CD8-positive, alpha-beta memory T cell (primary cell): ENCODE measurements at regions not wholly inside any gene's neighbourhood (a gene's known extent, or its start where the extent isn't known, plus 50 kb on each side); places are given as distances from the start of the nearest gene placed in this dataset.

ENCODE experiments used
- CTCF ChIA-PET: fragments of 350-600 bp; sonication (Branson Sonifier 250); formaldehyde crosslinking; loops from one replicate; lab custom pipeline; 2021; ENCODE audit warnings: antibody characterized with exemption; lab: Charles Lee
- POLR2A ChIA-PET: fragments of 350-600 bp; sonication (Branson Sonifier 250); formaldehyde crosslinking; loops from one replicate; lab custom pipeline; 2021; ENCODE audit warnings: antibody characterized with exemption; lab: Charles Lee
- DNase-seq, 5 donors: peaks; one replicate each; pipeline versions ENCODE4 v3.0.0 to v3.0.0-alpha.2; 2020 to 2022; ENCODE audit warnings: mixed read lengths in 1 of 5
- H3K27ac ChIP-seq: one replicate; pipeline ENCODE4 v1.7.0; 2013; ENCODE audit warnings: low read depth, mild to moderate bottlenecking, low read length, moderate library complexity
- H3K27me3 ChIP-seq: 2 replicates; pipeline ENCODE4 v1.7.0; 2013; ENCODE audit warnings: low read length, mild to moderate bottlenecking; ENCODE audit not compliant: insufficient read depth, poor library complexity, severe bottlenecking
- H3K36me3 ChIP-seq: 2 replicates; pipeline ENCODE4 v1.7.0; 2013; ENCODE audit warnings: mild to moderate bottlenecking, low read length, moderate library complexity; ENCODE audit not compliant: insufficient read depth
- H3K4me1 ChIP-seq: 2 replicates; pipeline ENCODE4 v1.7.0; 2013; ENCODE audit warnings: mild to moderate bottlenecking, low read length, moderate library complexity; ENCODE audit not compliant: insufficient read depth
- H3K4me3 ChIP-seq: 2 replicates; pipeline ENCODE4 v1.7.0; 2013; ENCODE audit warnings: mild to moderate bottlenecking, low read length
- H3K9me3 ChIP-seq: 2 replicates; pipeline ENCODE4 v1.7.0; 2013; ENCODE audit warnings: mild to moderate bottlenecking, low read length
- H3K27ac Mint-ChIP-seq, 8 donors: one replicate each; pipeline ENCODE4 v1.8.0; 2020 to 2021; ENCODE audit warnings: mixed read lengths in 8 of 8, mild to moderate bottlenecking in 6 of 8, inconsistent platforms in 3 of 8, moderate library complexity in 3 of 8
- H3K27me3 Mint-ChIP-seq, 2 donors: one replicate each; pipeline ENCODE4 v1.8.0; 2020 to 2021; ENCODE audit warnings: mixed read lengths in 2 of 2, mild to moderate bottlenecking in 1 of 2, moderate library complexity in 1 of 2
- H3K36me3 Mint-ChIP-seq, 3 donors: one replicate each; pipeline ENCODE4 v1.8.0; 2020 to 2021; ENCODE audit warnings: mixed read lengths in 3 of 3, inconsistent platforms in 1 of 3, mild to moderate bottlenecking in 1 of 3
- H3K4me1 Mint-ChIP-seq, 3 donors: one replicate each; pipeline ENCODE4 v1.8.0; 2020 to 2021; ENCODE audit warnings: mixed read lengths in 3 of 3, inconsistent platforms in 1 of 3, mild to moderate bottlenecking in 1 of 3
- H3K4me3 Mint-ChIP-seq, 7 donors: one replicate each; pipeline ENCODE4 v1.8.0; 2020 to 2021; ENCODE audit warnings: mixed read lengths in 7 of 7, mild to moderate bottlenecking in 6 of 7, moderate library complexity in 4 of 7, inconsistent platforms in 2 of 7
- H3K9me3 Mint-ChIP-seq, 5 donors: one replicate each; pipeline ENCODE4 v1.8.0; 2020 to 2022; ENCODE audit warnings: mixed read lengths in 5 of 5, mild to moderate bottlenecking in 3 of 5, moderate library complexity in 2 of 5, inconsistent platforms in 1 of 5

DNA sequence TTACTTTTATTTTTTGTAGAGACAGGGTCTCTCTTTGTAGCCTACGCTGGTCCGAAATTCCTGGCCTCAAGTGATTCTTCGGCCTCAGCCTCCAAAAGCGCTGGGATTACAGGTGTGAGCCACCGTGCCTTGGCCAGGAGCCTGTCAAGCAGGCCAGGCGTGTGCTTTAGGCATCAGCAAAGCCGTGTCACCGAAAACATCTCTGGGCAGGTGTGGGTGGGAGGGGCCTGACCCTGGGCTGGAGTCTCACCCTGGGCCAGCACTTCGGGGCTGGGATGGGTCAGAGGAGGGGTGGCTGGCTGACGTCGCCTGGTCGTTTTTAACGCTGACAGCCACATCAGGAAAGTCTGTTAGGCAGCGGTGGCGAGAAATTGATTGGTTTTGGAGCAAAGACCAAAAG is 80.9 kb downstream of the UNCX start:
- no peaks in the 10 kb centered on the region for H3K9me3 Mint-ChIP-seq
- no peak overlapping the region for H3K4me3 ChIP-seq
- ChIA-PET POLR2A (no interaction called here), CTCF (no interaction called here)
- H3K36me3 Mint-ChIP-seq, result no peaks in the 10 kb centered on the region
- no peaks in the 10 kb centered on the region for H3K9me3 ChIP-seq
- no peak for DNase-seq
- H3K27ac ChIP-seq, result no peak overlapping the region
- no peaks in the 10 kb centered on the region for H3K27me3 ChIP-seq
- peaks cover 2 to 5% of the 10 kb centered on the region in 2 donors for H3K27me3 Mint-ChIP-seq
- H3K36me3 ChIP-seq, result no peaks in the 10 kb centered on the region
- H3K27ac Mint-ChIP-seq, result no peak overlapping the region
- no peaks in the 10 kb centered on the region for H3K4me1 Mint-ChIP-seq
- no peaks in the 10 kb centered on the region for H3K4me1 ChIP-seq
- H3K4me3 Mint-ChIP-seq, result no peak overlapping the region

DNA sequence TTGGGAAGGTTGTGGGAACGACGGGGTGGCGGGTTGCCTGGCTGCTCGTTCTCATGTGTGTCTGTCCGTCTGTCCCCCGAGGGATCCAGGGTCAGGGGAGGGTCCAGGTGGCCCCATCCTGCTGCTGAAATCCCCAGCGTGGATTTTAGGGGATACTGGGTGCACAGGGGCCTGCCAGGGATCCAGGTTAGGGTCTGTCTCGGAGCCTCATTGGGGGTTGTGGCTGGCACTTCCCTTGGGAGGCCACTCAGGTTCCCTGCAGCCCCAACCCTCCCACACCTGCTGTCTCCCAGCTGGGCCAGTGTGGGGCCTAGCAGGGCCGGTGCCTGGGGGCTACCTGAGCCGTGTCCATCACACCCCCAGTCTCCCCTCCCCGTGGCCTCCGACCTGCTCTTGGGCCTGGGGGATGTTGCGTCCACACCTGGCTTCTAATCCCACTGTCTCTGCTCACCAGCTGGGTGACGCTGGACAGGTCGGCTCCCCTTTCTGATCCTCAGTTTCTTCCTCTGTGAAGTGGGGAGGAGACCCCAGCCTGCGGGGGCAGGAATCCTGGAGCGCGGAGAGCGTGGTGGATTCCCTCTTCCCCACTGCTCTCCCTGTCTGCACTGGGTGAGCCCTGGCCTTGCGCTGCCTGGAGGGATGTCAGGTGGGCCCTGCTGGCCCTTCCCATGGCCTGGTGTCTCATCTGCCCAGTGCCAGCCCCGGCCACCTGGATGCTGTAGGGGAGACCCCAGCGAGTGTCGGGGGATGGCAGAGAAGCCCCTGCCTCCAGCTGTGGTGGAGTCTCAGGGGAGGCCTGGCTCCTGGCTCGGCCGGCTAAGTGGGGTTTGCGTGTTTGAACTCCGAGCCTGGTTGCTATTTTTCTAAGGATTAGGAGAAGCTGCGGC is 81.6 kb downstream of the UNCX start:
- Mint-ChIP-seq H3K4me3 (no peak overlapping the region), H3K36me3 (no peaks in the 10 kb centered on the region), H3K27ac (no peak overlapping the region), H3K9me3 (no peaks in the 10 kb centered on the region), H3K4me1 (no peaks in the 10 kb centered on the region), H3K27me3 (peaks cover 2 to 5% of the 10 kb centered on the region in 2 donors)
- ChIA-PET POLR2A (no interaction called here), CTCF (no interaction called here)
- Histone ChIP-seq H3K36me3 (no peaks in the 10 kb centered on the region), H3K4me3 (no peak overlapping the region), H3K27ac (no peak overlapping the region), H3K4me1 (no peaks in the 10 kb centered on the region), H3K9me3 (no peaks in the 10 kb centered on the region), H3K27me3 (no peaks in the 10 kb centered on the region)
- peak in 1 of 5 donors; percentile 27 for DNase-seq

DNA sequence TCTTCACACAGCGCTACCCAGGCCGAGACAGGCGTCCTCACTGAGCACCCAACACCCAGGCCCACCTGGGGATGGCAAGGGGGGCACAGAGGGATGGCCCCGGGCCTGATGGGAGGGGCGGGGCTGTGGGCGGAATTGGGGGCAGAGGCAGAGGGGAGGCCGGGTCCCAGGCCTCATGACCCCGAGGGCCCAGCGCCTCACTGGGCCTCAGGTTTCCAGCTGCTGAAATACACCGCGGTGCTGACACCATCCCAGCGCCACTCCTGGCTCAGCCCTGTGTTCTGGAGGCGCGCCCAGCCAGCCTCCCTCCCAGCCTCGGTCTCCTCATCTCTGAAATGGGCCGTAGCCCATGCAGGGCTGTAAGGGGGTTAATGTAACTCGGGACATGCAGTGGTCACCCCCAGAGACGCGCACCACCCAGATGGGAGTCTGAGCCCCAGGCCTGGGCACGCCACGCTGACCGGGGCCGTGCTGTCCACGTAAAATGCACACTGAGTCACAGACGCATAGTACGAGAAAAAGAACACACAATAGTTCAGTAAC is 82.3 kb downstream of the UNCX start:
- CTCF ChIA-PET, result no interaction called here

DNA sequence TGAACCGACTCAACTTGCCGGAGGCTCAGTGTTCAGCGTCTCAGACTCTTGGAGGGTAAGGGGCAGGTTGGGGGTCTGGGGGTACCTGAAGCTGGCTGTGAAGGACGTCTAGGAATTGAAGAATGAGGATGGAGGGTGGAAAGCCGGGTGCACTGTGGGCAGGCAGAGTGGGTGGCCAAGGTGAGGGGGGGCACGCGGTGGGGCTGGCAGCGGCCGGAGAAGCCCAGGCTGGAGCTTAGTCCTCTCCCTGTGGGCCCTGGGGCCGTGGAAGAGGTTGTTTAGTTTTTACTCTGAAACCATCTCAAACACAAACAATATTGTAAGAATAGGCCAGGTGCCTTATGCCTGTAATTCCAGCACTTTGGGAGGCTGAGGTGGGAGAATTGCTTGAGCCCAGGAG is 83.4 kb downstream of the UNCX start:
- Mint-ChIP-seq H3K9me3 (no peaks in the 10 kb centered on the region), H3K4me3 (no peak overlapping the region), H3K36me3 (no peaks in the 10 kb centered on the region), H3K27me3 (peaks cover 2 to 5% of the 10 kb centered on the region in 2 donors), H3K4me1 (no peaks in the 10 kb centered on the region), H3K27ac (no peak overlapping the region)
- Histone ChIP-seq H3K27me3 (no peaks in the 10 kb centered on the region), H3K4me1 (no peaks in the 10 kb centered on the region), H3K36me3 (no peaks in the 10 kb centered on the region), H3K4me3 (no peak overlapping the region), H3K27ac (no peak overlapping the region), H3K9me3 (no peaks in the 10 kb centered on the region)
- peak in 1 of 5 donors; percentile 44 for DNase-seq
- CTCF ChIA-PET, result interaction anchor here (0.8 kb wide), 1 partner anchor 1179 kb away, joined by 4 read pairs; no protein-coding TSS in a partner anchor
- POLR2A ChIA-PET, result no interaction called here

More for the DNA sequence above, 82.3 kb downstream of the UNCX start:
- H3K27me3 ChIP-seq, result no peaks in the 10 kb centered on the region
- Mint-ChIP-seq H3K4me3 (no peak overlapping the region), H3K4me1 (no peaks in the 10 kb centered on the region), H3K9me3 (no peaks in the 10 kb centered on the region), H3K27me3 (peaks cover 2 to 5% of the 10 kb centered on the region in 2 donors), H3K36me3 (no peaks in the 10 kb centered on the region), H3K27ac (no peak overlapping the region)
- no peaks in the 10 kb centered on the region for H3K4me1 ChIP-seq
- DNase-seq, result peak in 1 of 5 donors; percentile 38
- no peaks in the 10 kb centered on the region for H3K36me3 ChIP-seq
- no peaks in the 10 kb centered on the region for H3K9me3 ChIP-seq
- no peak overlapping the region for H3K4me3 ChIP-seq
- POLR2A ChIA-PET, result no interaction called here
- no peak overlapping the region for H3K27ac ChIP-seq

DNA sequence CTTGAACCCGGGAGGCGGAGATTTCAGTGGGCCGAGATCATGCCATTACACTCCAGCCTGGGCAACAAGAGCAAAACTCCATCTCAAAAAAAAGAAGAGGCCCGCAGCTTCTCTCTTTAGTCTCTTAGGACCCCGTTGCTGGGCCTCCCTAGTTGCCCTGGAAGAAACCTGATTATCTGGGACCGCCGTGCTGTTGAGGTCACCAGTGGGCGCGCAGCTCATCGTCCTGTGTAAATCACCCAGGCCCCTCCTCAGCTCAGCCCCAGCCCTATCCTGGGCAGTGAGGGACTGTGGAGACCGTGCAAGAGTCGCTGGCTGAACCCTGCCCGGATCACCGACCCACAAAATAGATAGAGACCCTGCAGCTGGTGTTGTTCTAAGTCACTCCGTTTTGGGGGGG is 85.0 kb downstream of the UNCX start:
- Histone ChIP-seq H3K27ac (no peak overlapping the region), H3K9me3 (no peaks in the 10 kb centered on the region), H3K27me3 (no peaks in the 10 kb centered on the region), H3K4me3 (no peak overlapping the region), H3K36me3 (no peaks in the 10 kb centered on the region), H3K4me1 (no peaks in the 10 kb centered on the region)
- ChIA-PET CTCF (no interaction called here), POLR2A (no interaction called here)
- peak in 1 of 5 donors; percentile 19 for DNase-seq
- H3K4me1 Mint-ChIP-seq, result no peaks in the 10 kb centered on the region
- H3K9me3 Mint-ChIP-seq, result no peaks in the 10 kb centered on the region
- H3K27me3 Mint-ChIP-seq, result peaks cover 2 to 5% of the 10 kb centered on the region in 2 donors
- no peaks in the 10 kb centered on the region for H3K36me3 Mint-ChIP-seq
- no peak overlapping the region for H3K27ac Mint-ChIP-seq
- H3K4me3 Mint-ChIP-seq, result no peak overlapping the region

DNA sequence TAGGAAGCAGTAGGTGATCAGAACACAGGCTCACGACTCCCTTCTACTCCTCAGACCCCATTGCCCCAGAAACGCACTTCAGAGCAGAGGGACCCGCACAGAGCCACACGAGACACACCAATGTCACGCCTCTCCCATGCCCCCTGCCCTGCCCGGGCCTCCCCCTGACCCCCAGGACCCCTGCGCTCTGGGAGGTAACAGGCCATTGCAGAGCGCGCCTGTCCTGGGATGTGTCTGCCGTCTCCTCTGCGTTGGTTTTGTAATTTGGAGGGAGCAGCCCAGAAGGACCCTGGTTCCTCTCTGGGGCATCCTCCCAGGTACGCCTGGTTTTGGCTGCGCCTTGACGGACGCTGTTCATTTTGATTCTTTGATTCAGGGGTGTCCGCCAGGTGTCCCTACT is 85.4 kb downstream of the UNCX start:
- no peak for DNase-seq
- H3K27me3 Mint-ChIP-seq, result peaks cover 0 to 5% of the 10 kb centered on the region in 2 donors
- H3K27ac Mint-ChIP-seq, result no peak overlapping the region
- ChIA-PET CTCF (no interaction called here), POLR2A (no interaction called here)
- H3K9me3 Mint-ChIP-seq, result no peaks in the 10 kb centered on the region
- no peak overlapping the region for H3K4me3 Mint-ChIP-seq
- Histone ChIP-seq H3K9me3 (no peaks in the 10 kb centered on the region), H3K4me3 (no peak overlapping the region), H3K27ac (no peak overlapping the region), H3K4me1 (no peaks in the 10 kb centered on the region), H3K27me3 (no peaks in the 10 kb centered on the region), H3K36me3 (no peaks in the 10 kb centered on the region)
- no peaks in the 10 kb centered on the region for H3K4me1 Mint-ChIP-seq
- no peaks in the 10 kb centered on the region for H3K36me3 Mint-ChIP-seq

DNA sequence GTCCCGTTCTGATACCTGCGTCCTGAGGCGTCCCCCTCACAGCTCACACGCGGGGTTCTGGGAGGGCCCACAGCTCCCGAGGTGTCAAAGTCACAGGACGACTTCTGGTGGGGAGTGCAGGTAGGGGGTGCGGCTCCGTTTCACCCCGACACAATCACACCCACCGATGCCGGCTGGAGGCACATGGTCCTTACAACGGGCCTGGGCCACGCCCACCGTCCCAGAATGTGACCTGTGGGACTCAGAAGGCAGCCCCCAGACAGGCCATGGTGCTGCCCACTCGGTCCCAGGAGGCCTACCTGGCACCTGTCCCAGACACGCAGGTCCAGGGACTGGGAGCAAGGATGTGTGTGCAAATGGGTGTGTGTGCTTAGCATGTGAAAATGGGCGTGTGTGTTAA is 86.0 kb downstream of the UNCX start:
- Histone ChIP-seq H3K27me3 (no peaks in the 10 kb centered on the region), H3K9me3 (no peaks in the 10 kb centered on the region), H3K36me3 (no peaks in the 10 kb centered on the region), H3K27ac (no peak overlapping the region), H3K4me3 (no peak overlapping the region), H3K4me1 (no peaks in the 10 kb centered on the region)
- H3K4me3 Mint-ChIP-seq, result no peak overlapping the region
- no peaks in the 10 kb centered on the region for H3K36me3 Mint-ChIP-seq
- no peak for DNase-seq
- ChIA-PET POLR2A (no interaction called here), CTCF (no interaction called here)
- H3K27me3 Mint-ChIP-seq, result peaks cover 0 to 8% of the 10 kb centered on the region in 2 donors
- H3K4me1 Mint-ChIP-seq, result no peaks in the 10 kb centered on the region
- H3K27ac Mint-ChIP-seq, result peak overlapping the region in 1 of 8 donors; percentile 88
- H3K9me3 Mint-ChIP-seq, result no peaks in the 10 kb centered on the region

- Histone ChIP-seq H3K27me3 (no peaks in the 10 kb centered on the region), H3K9me3 (no peaks in the 10 kb centered on the region), H3K36me3 (no peaks in the 10 kb centered on the region), H3K4me1 (no peaks in the 10 kb centered on the region), H3K27ac (no peak overlapping the region), H3K4me3 (no peak overlapping the region)
- Mint-ChIP-seq H3K27ac (no peak overlapping the region), H3K36me3 (no peaks in the 10 kb centered on the region), H3K4me3 (no peak overlapping the region), H3K9me3 (no peaks in the 10 kb centered on the region), H3K4me1 (no peaks in the 10 kb centered on the region), H3K27me3 (peaks cover under 1 to 15% of the 10 kb centered on the region in 2 donors)
- CTCF ChIA-PET, result no interaction called here
- no peak for DNase-seq
- POLR2A ChIA-PET, result no interaction called here
Measured at GRCh38 chr7:1320616-1321240, 88.1 kb downstream of the UNCX start.
